SK-N-SH (cell line): ENCODE measurements at regions not wholly inside any gene's neighbourhood (a gene's known extent, or its start where the extent isn't known, plus 50 kb on each side); places are given as distances from the start of the nearest gene placed in this dataset.

Source experiments
- CTCF ChIA-PET: fragments of 300-600, 350-600 bp; formaldehyde crosslinking; extraction: SDS; loops from one replicate; lab custom pipeline; 2021; lab: Yijun Ruan, JAX
- POLR2A ChIA-PET: fragments of 350-600 bp; sonication (Branson Sonifier 250); formaldehyde crosslinking; extraction: SDS; loops from one replicate; lab custom pipeline; 2020; ENCODE audit warnings: antibody characterized with exemption, inconsistent platforms; lab: Yijun Ruan, JAX
- DNase-seq: peaks from one replicate; pipeline ENCODE4 v3.0.0; 2012
- H2AFZ ChIP-seq: fragments of 200-600 bp; sonication (generic); 2 replicates; pipeline ENCODE4 v1.8.1; 2016; ENCODE audit warnings: antibody characterized with exemption, mild to moderate bottlenecking, low read depth
- H3F3A ChIP-seq: fragments of 200-600 bp; sonication (generic); replicated peaks from 2 replicates; pipeline ENCODE3; 2016; ENCODE audit warnings: antibody characterized with exemption, mild to moderate bottlenecking; ENCODE audit not compliant: insufficient read depth
- H3K27ac ChIP-seq, 2 experiments: fragments of 200-500 bp in 1 of 2; fragments of 200-600 bp in 1 of 2; sonication (Bioruptor generic) in 1 of 2; sonication (generic), shearing (Covaris generic) in 1 of 2; 2 replicates each; pipeline versions ENCODE4 v1.5.1 to v1.6.1; 2014 to 2016; ENCODE audit warnings: low read depth in 2 of 2, inconsistent platforms in 1 of 2, low read length in 1 of 2, mild to moderate bottlenecking in 1 of 2, mixed read lengths in 1 of 2
- H3K27me3 ChIP-seq: fragments of 200-600 bp; sonication (generic), shearing (Covaris generic); 2 replicates; pipeline ENCODE4 v1.6.1; 2016; ENCODE audit warnings: mixed run types; ENCODE audit not compliant: insufficient read depth
- H3K36me3 ChIP-seq, 2 experiments: fragments of 200-500 bp in 1 of 2; fragments of 200-600 bp in 1 of 2; sonication (Bioruptor generic) in 1 of 2; sonication (generic) in 1 of 2; replicated peaks in 1 of 2; 2 replicates each; pipeline versions ENCODE3 to v1.5.1; 2014 to 2016; ENCODE audit warnings: low read length in 1 of 2, mild to moderate bottlenecking in 1 of 2; ENCODE audit not compliant: insufficient read depth in 2 of 2, control insufficient read depth in 1 of 2
- H3K4me1 ChIP-seq, 2 experiments: fragments of 200-500 bp in 1 of 2; fragments of 200-600 bp in 1 of 2; sonication (Bioruptor generic) in 1 of 2; sonication (generic), shearing (Covaris generic) in 1 of 2; 2 replicates each; pipeline versions ENCODE4 v1.5.1 to v1.6.1; 2014 to 2016; ENCODE audit warnings: low read depth in 1 of 2, low read length in 1 of 2, mixed run types in 1 of 2; ENCODE audit not compliant: insufficient read depth in 2 of 2, control insufficient read depth in 1 of 2
- H3K4me2 ChIP-seq: fragments of 200-600 bp; sonication (generic), shearing (Covaris generic); 2 replicates; pipeline ENCODE4 v1.6.1; 2017; ENCODE audit warnings: mixed run types
- H3K4me3 ChIP-seq, 2 experiments: fragments of 200-500 bp in 1 of 2; fragments of 200-600 bp in 1 of 2; sonication (Bioruptor generic) in 1 of 2; sonication (generic), shearing (Covaris generic) in 1 of 2; 2 replicates each; pipeline versions ENCODE4 v1.5.1 to v1.8.1; 2014 to 2016; ENCODE audit warnings: low read depth in 2 of 2, inconsistent platforms in 1 of 2, low read length in 1 of 2, mild to moderate bottlenecking in 1 of 2, mixed read lengths in 1 of 2, moderate library complexity in 1 of 2
- H3K79me2 ChIP-seq: fragments of 200-600 bp; sonication (generic); 2 replicates; pipeline ENCODE4 v1.8.1; 2017; ENCODE audit warnings: mild to moderate bottlenecking; ENCODE audit not compliant: insufficient read depth
- H3K9ac ChIP-seq: fragments of 200-600 bp; sonication (generic); 2 replicates; pipeline ENCODE4 v1.6.1; 2017; ENCODE audit warnings: mixed run types
- H3K9me2 ChIP-seq: fragments of 200-600 bp; sonication (generic); 2 replicates; pipeline ENCODE4 v1.6.1; 2017; ENCODE audit warnings: mixed run types
- H3K9me3 ChIP-seq: fragments of 200-600 bp; sonication (generic); 2 replicates; pipeline ENCODE4 v1.6.1; 2017; ENCODE audit warnings: mixed run types, mild to moderate bottlenecking, moderate library complexity
- H4K20me1 ChIP-seq: fragments of 200-600 bp; sonication (generic); 2 replicates; pipeline ENCODE4 v1.6.1; 2017; ENCODE audit warnings: mild to moderate bottlenecking, mixed run types; ENCODE audit not compliant: insufficient read depth
- CHD2 ChIP-seq: fragments of 150-350 bp; IDR thresholded peaks from 2 replicates; pipeline ENCODE4 v1.6.1; 2018; ENCODE audit warnings: low read length; ENCODE audit not compliant: partially characterized antibody
- CTCF ChIP-seq: fragments of 200-600 bp; sonication (generic); IDR thresholded peaks from 2 replicates; pipeline ENCODE4 v1.6.1; 2017; ENCODE audit warnings: antibody characterized with exemption, mild to moderate bottlenecking, moderate library complexity
- EP300 ChIP-seq, 2 experiments: IDR thresholded peaks; 2 replicates each; pipeline versions ENCODE4 v1.4.0 to v1.6.1; 2012; ENCODE audit warnings: borderline replicate concordance in 1 of 2, low read depth in 1 of 2, low read length in 1 of 2
- EZH2phosphoT487 ChIP-seq: fragments of 200-600 bp; sonication (generic); IDR thresholded peaks from 2 replicates; pipeline ENCODE4 v1.6.1; 2017; ENCODE audit warnings: low read depth, mixed run types, mild to moderate bottlenecking, antibody characterized with exemption, moderate library complexity, borderline replicate concordance
- FOSL2 ChIP-seq: IDR thresholded peaks from 2 replicates; pipeline ENCODE4 v1.4.0; 2012; ENCODE audit warnings: low read depth, mild to moderate bottlenecking, moderate library complexity, borderline replicate concordance
- GATA2 ChIP-seq: sonication (generic); formaldehyde crosslinking; IDR thresholded peaks from 2 replicates; pipeline ENCODE4 v1.5.0; 2020; ENCODE audit warnings: mild to moderate bottlenecking, missing genetic modification reagents
- IRF3 ChIP-seq: fragments of 150-350 bp; IDR thresholded peaks from 2 replicates; pipeline ENCODE4 v1.6.1; 2016; ENCODE audit warnings: mild to moderate bottlenecking, low read depth, low read length
- MAX ChIP-seq: IDR thresholded peaks from 2 replicates; pipeline ENCODE4 v1.4.0; 2012; ENCODE audit warnings: low read depth
- MEF2A ChIP-seq: IDR thresholded peaks from 2 replicates; pipeline ENCODE4 v1.4.0; 2012; ENCODE audit warnings: low read depth, borderline replicate concordance
- MXI1 ChIP-seq: IDR thresholded peaks from 2 replicates; pipeline ENCODE4 v1.6.1; 2012; ENCODE audit warnings: mild to moderate bottlenecking, low read depth, low read length, improper control_type of control experiment
- NFIC ChIP-seq: IDR thresholded peaks from 2 replicates; pipeline ENCODE4 v1.4.0; 2012; ENCODE audit warnings: borderline replicate concordance
- NRF1 ChIP-seq: IDR thresholded peaks from 2 replicates; pipeline ENCODE4 v1.6.1; 2012; ENCODE audit warnings: low read depth, mild to moderate bottlenecking, low read length
- PBX3 ChIP-seq: IDR thresholded peaks from 2 replicates; pipeline ENCODE4; 2012
- POLR2AphosphoS5 ChIP-seq: IDR thresholded peaks from 2 replicates; pipeline ENCODE4 v1.6.1; 2012; ENCODE audit warnings: low read depth, low read length
- RCOR1 ChIP-seq: fragments of 150-350 bp; IDR thresholded peaks from 2 replicates; pipeline ENCODE4 v1.6.1; 2017; ENCODE audit warnings: antibody characterized with exemption, low read length
- REST ChIP-seq: IDR thresholded peaks from 2 replicates; pipeline ENCODE4 v1.6.1; 2012; ENCODE audit warnings: mild to moderate bottlenecking, low read depth, low read length, moderate library complexity
- RFX5 ChIP-seq: IDR thresholded peaks from 2 replicates; pipeline ENCODE4 v1.6.1; 2012; ENCODE audit warnings: mild to moderate bottlenecking, improper control_type of control experiment, low read length
- SIN3A ChIP-seq: IDR thresholded peaks from 2 replicates; pipeline ENCODE4 v1.6.1; 2012; ENCODE audit warnings: low read depth, mild to moderate bottlenecking, low read length, moderate library complexity, borderline replicate concordance
- SMC3 ChIP-seq: IDR thresholded peaks from 2 replicates; pipeline ENCODE4 v1.6.1; 2012; ENCODE audit warnings: low read depth, low read length, improper control_type of control experiment
- TAF1 ChIP-seq: IDR thresholded peaks from 2 replicates; pipeline ENCODE4 v1.6.1; 2012; ENCODE audit warnings: low read depth, mild to moderate bottlenecking, low read length, moderate library complexity, borderline replicate concordance
- TCF12 ChIP-seq: IDR thresholded peaks from 2 replicates; pipeline ENCODE4 v1.4.0; 2012
- USF1 ChIP-seq: IDR thresholded peaks from 2 replicates; pipeline ENCODE4 v1.4.0; 2012; ENCODE audit warnings: low read depth, borderline replicate concordance
- YY1 ChIP-seq: IDR thresholded peaks from 2 replicates; pipeline ENCODE4 v1.4.0; 2012; ENCODE audit warnings: low read depth, mild to moderate bottlenecking
- WGBS: methylation state at CpG from one replicate; pipeline ENCODE4 v1.1.6; 2017; ENCODE audit warnings: low lambda C conversion rate; 5-methylcytosine and 5-hydroxymethylcytosine counted together

- peaks cover 50% of the 10 kb centered on the region for H3F3A ChIP-seq
- peak overlapping the region; percentile 63; the same call in 1 of the 2 replicates for H3K4me2 ChIP-seq
- peaks cover 0 to 50% of the 10 kb centered on the region in 2 experiments; a peak in 3 of 4 replicates for H3K4me1 ChIP-seq
- no peak for DNase-seq
- 8% methylated on average over 5 of the region's 5 CpGs for WGBS
- no peaks in the 10 kb centered on the region for H3K9me2 ChIP-seq
- H2AFZ ChIP-seq = peak overlapping the region; percentile 5; the same call in 1 of the 2 replicates
- no peaks in the 10 kb centered on the region for H4K20me1 ChIP-seq
- CTCF ChIA-PET = no interaction called here
- no peak overlapping the region for H3K4me3 ChIP-seq
- H3K27me3 ChIP-seq = no peaks in the 10 kb centered on the region
- H3K79me2 ChIP-seq = no peaks in the 10 kb centered on the region
- H3K9me3 ChIP-seq = no peaks in the 10 kb centered on the region
- H3K27ac ChIP-seq = peak overlapping the region; percentile 85 to 94; a peak in 3 of 4 replicates
- H3K9ac ChIP-seq = peak overlapping the region; percentile 59
- POLR2A ChIA-PET = interaction anchor here (0.7 kb wide), 1 partner anchor 244 kb away, joined by 3 read pairs; no protein-coding TSS in a partner anchor
- no peaks in the 10 kb centered on the region for H3K36me3 ChIP-seq
- TF ChIP-seq POLR2AphosphoS5 = peak; percentile 97
- TF ChIP-seq MEF2A = no peak
- TF ChIP-seq TCF12 = peak; percentile 86
- peak; percentile 73 for TF ChIP-seq PBX3
- TF ChIP-seq MXI1 = no peak
- TF ChIP-seq RFX5 = no peak
- no peak for TF ChIP-seq CTCF
- TF ChIP-seq SMC3 = no peak
- TF ChIP-seq CHD2 = no peak
- no peak for TF ChIP-seq REST
- no peak for TF ChIP-seq EZH2phosphoT487
- TF ChIP-seq IRF3 = no peak
- TF ChIP-seq NFIC = peak; percentile 75
- no peak for TF ChIP-seq NRF1
- no peak for TF ChIP-seq USF1
- peak; percentile 76 for TF ChIP-seq MAX
- no peak for TF ChIP-seq GATA2 (CRISPR knock-in tag)
- peak; percentile 84 for TF ChIP-seq FOSL2
- TF ChIP-seq TAF1 = peak; percentile 51; the same call in 1 of the 2 replicates
- TF ChIP-seq YY1 = 0 out of 2 replicates have a peak, but pooled peaks have one; percentile 12
- TF ChIP-seq RCOR1 = no peak
- peak in 1 of 2 experiments; percentile 80; a peak in 2 of 4 replicates for TF ChIP-seq EP300 (IDR thresholded peaks at IDR 0.05; ENCODE audit: borderline replicate concordance in 1 of 2, low read depth in 1 of 2, low read length in 1 of 2)
- peak; percentile 35; the same call in 1 of the 2 replicates for TF ChIP-seq SIN3A
Measured at GRCh38 chrX:45517090-45517973, 316.7 kb upstream of the DIPK2B start.
